HEK293 (cell line): ENCODE measurements at regions not wholly inside any gene's neighbourhood (a gene's known extent, or its start where the extent isn't known, plus 50 kb on each side); places are given as distances from the start of the nearest gene placed in this dataset.

Experiments
- CTCF ChIA-PET: fragments of 350-600 bp; formaldehyde crosslinking; extraction: SDS; loops from one replicate; lab custom pipeline; 2021; ENCODE audit warnings: antibody characterized with exemption; lab: Yijun Ruan, JAX
- POLR2A ChIA-PET: fragments of 300-600 bp; formaldehyde crosslinking; extraction: SDS; loops from one replicate; lab custom pipeline; 2020; ENCODE audit warnings: antibody characterized with exemption, inconsistent platforms; lab: Yijun Ruan, JAX
- H3K27ac ChIP-seq: fragments of 200-500 bp; sonication (Bioruptor generic); 2 replicates; pipeline ENCODE4 v1.5.1; 2014; ENCODE audit warnings: low read depth, low read length, control low read depth, inconsistent platforms; ENCODE audit errors: extremely low read depth
- H3K36me3 ChIP-seq, 2 experiments: fragments of 200-500 bp in 1 of 2; sonication (Bioruptor generic) in 1 of 2; 1 replicate in 1 of 2; 2 replicates in 1 of 2; pipeline ENCODE4 v1.5.1; 2014 to 2017; ENCODE audit warnings: inconsistent platforms in 2 of 2, low read length in 2 of 2; ENCODE audit not compliant: control insufficient read depth in 2 of 2, insufficient read depth in 1 of 2
- H3K4me1 ChIP-seq: fragments of 200-500 bp; sonication (Bioruptor generic); 2 replicates; pipeline ENCODE4 v1.5.1; 2014; ENCODE audit warnings: mild to moderate bottlenecking, low read length, inconsistent platforms; ENCODE audit not compliant: control insufficient read depth, insufficient read depth
- H3K4me3 ChIP-seq: 2 replicates; pipeline ENCODE4 v1.5.1; 2011; ENCODE audit warnings: low read depth, mild to moderate bottlenecking, control low read depth, low read length, moderate library complexity
- H3K9me3 ChIP-seq: fragments of 200-500 bp; sonication (Bioruptor generic); 2 replicates; pipeline ENCODE4 v1.5.1; 2014; ENCODE audit warnings: low read depth, low read length, inconsistent platforms; ENCODE audit not compliant: control insufficient read depth, insufficient read depth
- GFI1B ChIP-seq: fragments of 450-650 bp; formaldehyde crosslinking; IDR thresholded peaks from 2 replicates; pipeline ENCODE4 v1.5.1; 2016; ENCODE audit warnings: missing biosample characterization, missing genetic modification characterization
- INSM2 ChIP-seq: fragments of 450-650 bp; formaldehyde crosslinking; IDR thresholded peaks from 2 replicates; pipeline ENCODE4 v1.5.1; 2016; ENCODE audit warnings: missing biosample characterization, missing genetic modification characterization
- KLF1 ChIP-seq: fragments of 450-650 bp; formaldehyde crosslinking; IDR thresholded peaks from 2 replicates; pipeline ENCODE4 v1.5.1; 2016; ENCODE audit warnings: missing biosample characterization, missing genetic modification characterization
- PRDM1 ChIP-seq: fragments of 450-650 bp; formaldehyde crosslinking; IDR thresholded peaks from 2 replicates; pipeline ENCODE4; 2016; ENCODE audit warnings: missing biosample characterization, missing genetic modification characterization
- PRDM10 ChIP-seq: fragments of 450-650 bp; formaldehyde crosslinking; IDR thresholded peaks from 2 replicates; pipeline ENCODE4 v1.5.1; 2016; ENCODE audit warnings: missing biosample characterization, missing genetic modification characterization
- ZNF112 ChIP-seq: fragments of 450-650 bp; formaldehyde crosslinking; IDR thresholded peaks from 2 replicates; pipeline ENCODE4 v1.5.0; 2017; ENCODE audit warnings: missing biosample characterization, missing genetic modification characterization
- ZNF157 ChIP-seq: fragments of 450-650 bp; formaldehyde crosslinking; IDR thresholded peaks from 2 replicates; pipeline ENCODE4 v1.5.1; 2016; ENCODE audit warnings: missing biosample characterization, missing genetic modification characterization
- ZNF280D ChIP-seq: fragments of 450-650 bp; formaldehyde crosslinking; IDR thresholded peaks from 2 replicates; pipeline ENCODE4 v1.5.1; 2016; ENCODE audit warnings: missing biosample characterization, missing genetic modification characterization
- ZNF449 ChIP-seq: fragments of 450-650 bp; formaldehyde crosslinking; IDR thresholded peaks from 2 replicates; pipeline ENCODE4 v1.5.1; 2017; ENCODE audit warnings: missing biosample characterization, mild to moderate bottlenecking, missing genetic modification characterization, moderate library complexity
- ZNF549 ChIP-seq: fragments of 450-650 bp; IDR thresholded peaks from 2 replicates; pipeline ENCODE4 v1.5.1; 2018; ENCODE audit warnings: missing biosample characterization, missing genetic modification characterization, mild to moderate bottlenecking, inconsistent platforms, moderate library complexity
- ZNF670 ChIP-seq: fragments of 450-650 bp; formaldehyde crosslinking; IDR thresholded peaks from 2 replicates; pipeline ENCODE4 v1.5.1; 2016; ENCODE audit warnings: missing biosample characterization, missing genetic modification characterization, low read depth
- ZNF677 ChIP-seq: fragments of 450-650 bp; IDR thresholded peaks from 2 replicates; pipeline ENCODE4 v1.5.0; 2018; ENCODE audit warnings: missing biosample characterization, mild to moderate bottlenecking, missing genetic modification characterization, moderate library complexity
- ZNF747 ChIP-seq: fragments of 450-650 bp; formaldehyde crosslinking; IDR thresholded peaks from 2 replicates; pipeline ENCODE4 v1.5.1; 2016; ENCODE audit warnings: missing biosample characterization, missing genetic modification characterization
- ZNF785 ChIP-seq: fragments of 450-650 bp; formaldehyde crosslinking; IDR thresholded peaks from 2 replicates; pipeline ENCODE4 v1.5.1; 2016; ENCODE audit warnings: missing biosample characterization, missing genetic modification characterization
- TF ChIP-seq, protein P1 (sequence below): fragments of 450-650 bp; formaldehyde crosslinking; IDR thresholded peaks from 2 replicates; pipeline ENCODE4 v1.5.1; 2016; ENCODE audit warnings: missing biosample characterization, missing genetic modification characterization

DNA sequence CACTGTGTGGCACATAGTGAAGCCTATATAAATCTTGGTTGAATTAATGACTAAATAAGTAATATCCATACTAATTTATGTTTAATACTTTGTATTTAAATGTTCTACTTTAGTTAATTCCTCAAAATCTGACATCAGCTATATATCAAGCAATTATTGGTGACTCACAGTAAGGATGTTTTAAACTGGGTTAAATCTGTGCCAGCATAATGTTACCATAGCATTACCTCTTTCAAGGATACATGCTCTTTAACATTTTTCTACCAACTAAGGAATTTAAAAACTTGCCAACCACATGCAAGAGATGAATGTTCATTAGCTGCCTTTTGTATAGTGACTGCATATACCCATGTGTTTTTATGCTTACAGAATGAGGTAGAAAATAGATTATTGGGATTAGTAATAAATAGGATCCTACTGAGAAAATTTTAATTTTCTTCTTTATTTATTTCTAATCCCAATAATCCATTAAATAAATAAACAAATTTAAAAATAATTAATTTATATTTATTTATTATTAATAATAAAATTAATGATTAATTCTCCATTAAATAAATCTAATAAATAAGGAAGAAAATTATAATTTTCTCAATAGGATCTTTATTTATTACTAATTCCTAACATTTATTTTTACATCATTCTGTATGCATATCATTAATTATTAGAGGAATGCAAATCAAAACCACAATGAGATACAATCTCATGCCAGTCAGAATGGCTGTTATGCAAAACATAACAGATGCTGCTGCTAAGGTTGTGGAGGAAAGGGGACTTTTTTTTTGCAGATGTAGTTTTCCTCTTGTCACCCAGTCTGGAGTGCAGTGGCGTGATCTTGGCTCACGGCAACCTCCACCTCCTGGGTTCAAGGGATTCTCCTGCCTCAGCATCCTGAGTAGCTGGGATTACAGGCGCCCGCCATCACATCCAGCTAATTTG, 410.7 kb upstream of the DSEL start (continued):
- TF ChIP-seq KLF1 (tag by site-specific recombination) (no peak), GFI1B (tag by site-specific recombination) (no peak)

DNA sequence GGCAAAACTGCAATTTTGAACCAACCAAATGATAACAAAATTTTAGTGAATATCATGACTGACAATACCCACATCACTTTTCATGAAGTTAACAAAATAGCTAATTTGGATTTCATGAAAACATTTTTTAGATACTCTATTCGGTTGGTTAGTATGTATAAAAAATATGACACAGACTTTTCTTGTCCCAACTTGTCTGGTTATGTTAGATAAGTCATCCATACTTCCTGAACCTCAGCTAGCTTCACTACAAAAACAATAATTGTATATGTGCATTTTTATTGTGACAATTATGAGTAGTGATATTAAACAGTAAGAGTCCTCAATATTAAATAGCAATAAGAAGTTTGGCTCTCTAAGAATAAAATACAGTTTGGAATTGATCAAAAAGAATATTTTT, 408.1 kb upstream of the DSEL start:
- ChIA-PET CTCF (no interaction called here), POLR2A (no interaction called here)
- no peak overlapping the region for H3K27ac ChIP-seq

More for the DNA sequence above, 408.1 kb upstream of the DSEL start:
- TF ChIP-seq ZNF112 (tag by site-specific recombination) (no peak), KLF1 (tag by site-specific recombination) (no peak), ZNF670 (no peak), INSM2 (no peak), PRDM10 (tag by site-specific recombination) (no peak), ZNF549 (tag by site-specific recombination) (no peak), ZNF747 (tag by site-specific recombination) (no peak), PRDM1 (tag by site-specific recombination) (no peak), ZNF280D (no peak), ZNF785 (tag by site-specific recombination) (no peak), ZNF677 (no peak), ZNF157 (no peak), ZNF449 (tag by site-specific recombination) (no peak)
- TF ChIP-seq, protein P1, sequence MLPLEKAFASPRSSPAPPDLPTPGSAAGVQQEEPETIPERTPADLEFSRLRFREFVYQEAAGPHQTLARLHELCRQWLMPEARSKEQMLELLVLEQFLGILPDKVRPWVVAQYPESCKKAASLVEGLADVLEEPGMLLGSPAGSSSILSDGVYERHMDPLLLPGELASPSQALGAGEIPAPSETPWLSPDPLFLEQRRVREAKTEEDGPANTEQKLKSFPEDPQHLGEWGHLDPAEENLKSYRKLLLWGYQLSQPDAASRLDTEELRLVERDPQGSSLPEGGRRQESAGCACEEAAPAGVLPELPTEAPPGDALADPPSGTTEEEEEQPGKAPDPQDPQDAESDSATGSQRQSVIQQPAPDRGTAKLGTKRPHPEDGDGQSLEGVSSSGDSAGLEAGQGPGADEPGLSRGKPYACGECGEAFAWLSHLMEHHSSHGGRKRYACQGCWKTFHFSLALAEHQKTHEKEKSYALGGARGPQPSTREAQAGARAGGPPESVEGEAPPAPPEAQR (tag by site-specific recombination), result no peak
- Histone ChIP-seq H3K36me3 (no peaks in the 10 kb centered on the region), H3K4me1 (no peaks in the 10 kb centered on the region), H3K4me3 (no peak overlapping the region), H3K9me3 (no peaks in the 10 kb centered on the region)
